ENCODE measurements at regions not wholly inside any gene's neighbourhood (a gene's known extent, or its start where the extent isn't known, plus 50 kb on each side); places are given as distances from the start of the nearest gene placed in this dataset.

- ATAC-seq (no peak), FAIRE-seq (no peak), DNase-seq (no peak)
- H3K27ac ChIP-seq = no peak overlapping the region
- intact Hi-C loops (cut with DNase I) = no loop called here
- H3K4me3 ChIP-seq = no peak overlapping the region
- H3K36me3 ChIP-seq = no peaks in the 10 kb centered on the region
- H3K9me3 ChIP-seq = no peaks in the 10 kb centered on the region
- whole genome bisulfite sequencing, 2 donors = 93 to 94% methylated on average over 1 of the region's 1 CpG
- H3K27me3 ChIP-seq = no peaks in the 10 kb centered on the region
- peaks cover 0 to 2% (median 0%) of the 10 kb centered on the region in 3 donors for H3K4me1 ChIP-seq
- TF ChIP-seq CTCF (IDR thresholded peaks at IDR 0.05) = no peak
Measured at GRCh38 chr10:52383088-52383487, 69.0 kb downstream of the DKK1 start.

- Histone ChIP-seq H3K4me3 (no peak overlapping the region), H3K27me3 (no peaks in the 10 kb centered on the region), H3K9me3 (no peaks in the 10 kb centered on the region), H3K4me1 (no peaks in the 10 kb centered on the region), H3K27ac (no peak overlapping the region), H3K36me3 (no peaks in the 10 kb centered on the region)
- 48 to 68% methylated on average over 2 of the region's 2 CpGs for WGBS, 2 donors
- no peak for TF ChIP-seq CTCF (IDR thresholded peaks at IDR 0.05)
- ATAC-seq (no peak), DNase-seq (no peak), FAIRE-seq (no peak)
- intact Hi-C loops (cut with DNase I) = no loop called here
Measured at GRCh38 chr10:52387744-52388143, 73.7 kb downstream of the DKK1 start.

GRCh38 chr10:52390388-52390787 is 76.3 kb downstream of the DKK1 start:
- H3K36me3 ChIP-seq = no peaks in the 10 kb centered on the region
- H3K9me3 ChIP-seq = no peaks in the 10 kb centered on the region
- TF ChIP-seq CTCF (IDR thresholded peaks at IDR 0.05) = no peak
- no peaks in the 10 kb centered on the region for H3K4me1 ChIP-seq
- no peak overlapping the region for H3K4me3 ChIP-seq
- WGBS, 2 donors = 47 to 49% methylated on average over 2 of the region's 2 CpGs
- ATAC-seq = no peak
- H3K27me3 ChIP-seq = no peaks in the 10 kb centered on the region
- intact Hi-C loops (cut with DNase I) = no loop called here
- FAIRE-seq = no peak
- no peak for DNase-seq
- H3K27ac ChIP-seq = no peak overlapping the region

GRCh38 chr10:52391927-52392602 is 78.0 kb downstream of the DKK1 start:
- ATAC-seq (no peak), DNase-seq (no peak), FAIRE-seq (no peak)
- no peaks in the 10 kb centered on the region for H3K36me3 ChIP-seq
- intact Hi-C loops (cut with DNase I) = no loop called here
- H3K27me3 ChIP-seq = no peaks in the 10 kb centered on the region
- no peak overlapping the region for H3K4me3 ChIP-seq
- TF ChIP-seq CTCF (IDR thresholded peaks at IDR 0.05) = no peak
- 37 to 45% methylated on average over 7 of the region's 7 CpGs for WGBS, 2 donors
- no peaks in the 10 kb centered on the region for H3K4me1 ChIP-seq
- no peaks in the 10 kb centered on the region for H3K9me3 ChIP-seq
- H3K27ac ChIP-seq = no peak overlapping the region

GRCh38 chr10:52394246-52394645 is 80.2 kb downstream of the DKK1 start:
- DNase-seq (no peak), ATAC-seq (no peak), FAIRE-seq (no peak)
- H3K4me3 ChIP-seq = no peak overlapping the region
- H3K9me3 ChIP-seq = no peaks in the 10 kb centered on the region
- no peak overlapping the region for H3K27ac ChIP-seq
- WGBS, 2 donors = 88 to 93% methylated on average over 1 of the region's 1 CpG
- no peaks in the 10 kb centered on the region for H3K36me3 ChIP-seq
- no peaks in the 10 kb centered on the region for H3K4me1 ChIP-seq
- TF ChIP-seq CTCF (IDR thresholded peaks at IDR 0.05) = no peak
- intact Hi-C loops (cut with DNase I) = no loop called here
- H3K27me3 ChIP-seq = no peaks in the 10 kb centered on the region

All from pancreas (tissue), 10 donors.